ENCODE measurements at regions not wholly inside any gene's neighbourhood (a gene's known extent, or its start where the extent isn't known, plus 50 kb on each side); places are given as distances from the start of the nearest gene placed in this dataset.
A peak's percentile ranks its signal among the peaks of the same experiment; 100 is the strongest.

DNA sequence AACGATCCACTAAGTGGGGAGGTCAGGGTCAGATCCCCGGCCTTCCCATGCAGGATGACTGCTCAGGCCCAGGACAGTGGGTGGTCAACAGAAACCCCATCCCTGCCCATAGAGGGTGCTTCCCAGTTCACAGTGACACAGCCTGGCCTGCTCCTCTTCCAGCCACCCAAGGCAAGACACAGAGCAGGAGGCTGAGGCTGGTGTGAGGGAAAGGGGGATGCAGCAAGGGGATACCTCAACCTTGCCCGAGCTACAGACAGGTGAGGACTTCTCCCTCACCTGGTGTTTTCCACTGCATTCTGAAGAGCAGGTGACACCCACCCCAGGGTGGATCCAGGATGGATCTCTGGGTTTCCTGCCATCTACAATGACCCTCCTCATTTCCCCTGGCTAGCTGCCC is 106.7 kb downstream of the KIF26A start (continued):
- TF ChIP-seq, protein P1, sequence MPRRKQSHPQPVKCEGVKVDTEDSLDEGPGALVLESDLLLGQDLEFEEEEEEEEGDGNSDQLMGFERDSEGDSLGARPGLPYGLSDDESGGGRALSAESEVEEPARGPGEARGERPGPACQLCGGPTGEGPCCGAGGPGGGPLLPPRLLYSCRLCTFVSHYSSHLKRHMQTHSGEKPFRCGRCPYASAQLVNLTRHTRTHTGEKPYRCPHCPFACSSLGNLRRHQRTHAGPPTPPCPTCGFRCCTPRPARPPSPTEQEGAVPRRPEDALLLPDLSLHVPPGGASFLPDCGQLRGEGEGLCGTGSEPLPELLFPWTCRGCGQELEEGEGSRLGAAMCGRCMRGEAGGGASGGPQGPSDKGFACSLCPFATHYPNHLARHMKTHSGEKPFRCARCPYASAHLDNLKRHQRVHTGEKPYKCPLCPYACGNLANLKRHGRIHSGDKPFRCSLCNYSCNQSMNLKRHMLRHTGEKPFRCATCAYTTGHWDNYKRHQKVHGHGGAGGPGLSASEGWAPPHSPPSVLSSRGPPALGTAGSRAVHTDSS (tag by site-specific recombination; IDR thresholded peaks at IDR 0.05): no peak
- no peak for TF ChIP-seq ZBTB49 (tag by site-specific recombination; IDR thresholded peaks at IDR 0.05; ENCODE audit: low read depth)
- no peak for TF ChIP-seq ZIC2 (tag by site-specific recombination; IDR thresholded peaks at IDR 0.05)
- no peak for TF ChIP-seq IKZF3 (tag by site-specific recombination; IDR thresholded peaks at IDR 0.05)
- TF ChIP-seq, protein P2, sequence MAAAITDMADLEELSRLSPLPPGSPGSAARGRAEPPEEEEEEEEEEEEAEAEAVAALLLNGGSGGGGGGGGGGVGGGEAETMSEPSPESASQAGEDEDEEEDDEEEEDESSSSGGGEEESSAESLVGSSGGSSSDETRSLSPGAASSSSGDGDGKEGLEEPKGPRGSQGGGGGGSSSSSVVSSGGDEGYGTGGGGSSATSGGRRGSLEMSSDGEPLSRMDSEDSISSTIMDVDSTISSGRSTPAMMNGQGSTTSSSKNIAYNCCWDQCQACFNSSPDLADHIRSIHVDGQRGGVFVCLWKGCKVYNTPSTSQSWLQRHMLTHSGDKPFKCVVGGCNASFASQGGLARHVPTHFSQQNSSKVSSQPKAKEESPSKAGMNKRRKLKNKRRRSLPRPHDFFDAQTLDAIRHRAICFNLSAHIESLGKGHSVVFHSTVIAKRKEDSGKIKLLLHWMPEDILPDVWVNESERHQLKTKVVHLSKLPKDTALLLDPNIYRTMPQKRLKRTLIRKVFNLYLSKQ (tag by site-specific recombination; IDR thresholded peaks at IDR 0.05; ENCODE audit: borderline replicate concordance): no peak
- no peak for TF ChIP-seq ZNF174 (tag by site-specific recombination; IDR thresholded peaks at IDR 0.05)
- no peak for TF ChIP-seq ZNF423 (tag by site-specific recombination; IDR thresholded peaks at IDR 0.05)
- TF ChIP-seq GFI1B (tag by site-specific recombination; IDR thresholded peaks at IDR 0.05): no peak
- no peak for TF ChIP-seq ZNF426 (tag by site-specific recombination; IDR thresholded peaks at IDR 0.05)
- TF ChIP-seq, protein P3, sequence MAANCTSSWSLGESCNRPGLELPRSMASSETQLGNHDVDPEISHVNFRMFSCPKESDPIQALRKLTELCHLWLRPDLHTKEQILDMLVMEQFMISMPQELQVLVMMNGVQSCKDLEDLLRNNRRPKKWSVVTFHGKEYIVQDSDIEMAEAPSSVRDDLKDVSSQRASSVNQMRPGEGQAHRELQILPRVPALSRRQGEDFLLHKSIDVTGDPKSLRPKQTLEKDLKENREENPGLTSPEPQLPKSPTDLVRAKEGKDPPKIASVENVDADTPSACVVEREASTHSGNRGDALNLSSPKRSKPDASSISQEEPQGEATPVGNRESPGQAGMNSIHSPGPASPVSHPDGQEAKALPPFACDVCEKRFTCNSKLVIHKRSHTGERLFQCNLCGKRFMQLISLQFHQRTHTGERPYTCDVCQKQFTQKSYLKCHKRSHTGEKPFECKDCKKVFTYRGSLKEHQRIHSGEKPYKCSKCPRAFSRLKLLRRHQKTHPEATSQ (tag by site-specific recombination; IDR thresholded peaks at IDR 0.05): no peak
- no peak for TF ChIP-seq ZNF571 (tag by site-specific recombination; IDR thresholded peaks at IDR 0.05)
- TF ChIP-seq, protein P4, sequence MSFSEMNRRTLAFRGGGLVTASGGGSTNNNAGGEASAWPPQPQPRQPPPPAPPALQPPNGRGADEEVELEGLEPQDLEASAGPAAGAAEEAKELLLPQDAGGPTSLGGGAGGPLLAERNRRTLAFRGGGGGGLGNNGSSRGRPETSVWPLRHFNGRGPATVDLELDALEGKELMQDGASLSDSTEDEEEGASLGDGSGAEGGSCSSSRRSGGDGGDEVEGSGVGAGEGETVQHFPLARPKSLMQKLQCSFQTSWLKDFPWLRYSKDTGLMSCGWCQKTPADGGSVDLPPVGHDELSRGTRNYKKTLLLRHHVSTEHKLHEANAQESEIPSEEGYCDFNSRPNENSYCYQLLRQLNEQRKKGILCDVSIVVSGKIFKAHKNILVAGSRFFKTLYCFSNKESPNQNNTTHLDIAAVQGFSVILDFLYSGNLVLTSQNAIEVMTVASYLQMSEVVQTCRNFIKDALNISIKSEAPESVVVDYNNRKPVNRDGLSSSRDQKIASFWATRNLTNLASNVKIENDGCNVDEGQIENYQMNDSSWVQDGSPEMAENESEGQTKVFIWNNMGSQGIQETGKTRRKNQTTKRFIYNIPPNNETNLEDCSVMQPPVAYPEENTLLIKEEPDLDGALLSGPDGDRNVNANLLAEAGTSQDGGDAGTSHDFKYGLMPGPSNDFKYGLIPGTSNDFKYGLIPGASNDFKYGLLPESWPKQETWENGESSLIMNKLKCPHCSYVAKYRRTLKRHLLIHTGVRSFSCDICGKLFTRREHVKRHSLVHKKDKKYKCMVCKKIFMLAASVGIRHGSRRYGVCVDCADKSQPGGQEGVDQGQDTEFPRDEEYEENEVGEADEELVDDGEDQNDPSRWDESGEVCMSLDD (tag by site-specific recombination; IDR thresholded peaks at IDR 0.05): no peak

GRCh38 chr14:104245723-104246122 is 107.3 kb downstream of the KIF26A start:
- Histone ChIP-seq H3K27ac (ENCODE audit: extremely low read depth, low read depth, low read length) (no peak overlapping the region), H3K4me1 (ENCODE audit: control insufficient read depth, insufficient read depth, low read length) (no peaks in the 10 kb centered on the region), H3K9me3 (ENCODE audit: control insufficient read depth, insufficient read depth, low read depth, low read length) (no peaks in the 10 kb centered on the region), H3K36me3 (ENCODE audit: control insufficient read depth in 2 of 2, insufficient read depth in 1 of 2, low read length in 2 of 2) (no peaks in the 10 kb centered on the region), H3K4me3 (ENCODE audit: low read depth, low read length) (no peak overlapping the region)
- peak; percentile 45 for TF ChIP-seq SETDB1 (IDR thresholded peaks at IDR 0.05; ENCODE audit: insufficient read length, low read length)
- TF ChIP-seq ZNF629 (tag by site-specific recombination; IDR thresholded peaks at IDR 0.05): no peak
- POLR2A ChIA-PET: no interaction called here
- CTCF ChIA-PET: no interaction called here

Measured in HEK293 (cell line).